ENCODE measurements at regions not wholly inside any gene's neighbourhood (a gene's known extent, or its start where the extent isn't known, plus 50 kb on each side); places are given as distances from the start of the nearest gene placed in this dataset.

DNA sequence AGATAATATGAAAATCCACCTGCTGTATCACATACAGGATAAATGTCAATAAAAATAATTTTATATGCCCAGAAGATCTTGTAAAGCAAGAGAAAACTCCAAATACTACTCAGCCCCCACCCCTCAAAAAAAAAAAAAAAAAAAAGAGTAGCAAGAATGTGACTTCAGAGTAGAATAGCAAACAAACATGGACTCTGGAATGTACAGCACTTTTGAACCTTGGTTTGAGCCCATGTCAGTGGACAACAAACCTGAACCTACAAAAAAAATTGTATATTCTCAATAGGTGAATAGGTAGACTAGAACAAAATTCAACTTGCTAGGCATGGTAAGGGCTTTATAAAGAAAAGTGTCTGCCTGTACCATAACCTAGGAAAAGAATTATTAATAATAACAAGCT lies 428.0 kb downstream of the SLITRK6 start:
- no peak for DNase-seq

- no peak for DNase-seq
Measured at GRCh38 chr13:85368686-85369085, 430.5 kb downstream of the SLITRK6 start.

DNA sequence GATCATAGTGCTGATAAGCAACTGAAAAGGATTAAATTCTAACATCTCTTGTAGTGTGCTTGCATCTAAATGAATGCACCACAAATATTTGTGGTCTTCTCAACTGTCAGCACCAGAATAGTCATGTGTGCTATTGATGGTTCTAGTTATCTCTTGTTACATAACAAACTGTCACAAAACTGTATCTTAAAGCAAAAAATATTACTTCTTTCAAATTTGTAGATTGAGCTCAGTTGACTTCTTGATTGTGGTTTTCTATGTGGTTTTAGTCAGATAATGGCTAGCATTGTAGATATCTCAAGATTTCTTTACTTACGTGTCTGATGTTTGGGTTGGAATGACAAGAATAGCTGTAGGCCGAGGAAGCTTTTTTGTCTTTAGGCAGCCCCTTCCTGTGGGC lies 431.3 kb downstream of the SLITRK6 start:
- no peak for DNase-seq

- no peak for DNase-seq
Measured at GRCh38 chr13:85366759-85367417, 432.3 kb downstream of the SLITRK6 start.

DNA sequence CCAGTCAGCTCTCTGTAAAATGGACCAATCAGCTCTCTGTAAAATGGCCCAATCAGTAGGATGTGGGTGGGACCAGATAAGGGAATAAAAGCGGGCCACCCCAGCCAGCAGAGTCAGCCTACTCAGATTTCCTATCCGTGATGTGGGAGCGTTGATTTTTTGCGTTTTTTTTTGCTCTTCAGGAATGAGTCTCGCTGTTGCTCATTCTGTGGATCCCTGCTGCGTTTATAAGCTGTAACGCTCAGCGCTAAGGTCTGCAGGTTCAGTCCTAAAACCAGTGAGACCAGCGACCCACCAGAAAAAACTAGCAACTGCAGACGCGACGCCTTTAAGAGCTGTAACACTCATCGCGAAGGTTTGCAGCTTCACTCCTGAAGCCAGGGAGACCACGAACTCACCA lies 435.7 kb downstream of the SLITRK6 start:
- no peak for DNase-seq

DNA sequence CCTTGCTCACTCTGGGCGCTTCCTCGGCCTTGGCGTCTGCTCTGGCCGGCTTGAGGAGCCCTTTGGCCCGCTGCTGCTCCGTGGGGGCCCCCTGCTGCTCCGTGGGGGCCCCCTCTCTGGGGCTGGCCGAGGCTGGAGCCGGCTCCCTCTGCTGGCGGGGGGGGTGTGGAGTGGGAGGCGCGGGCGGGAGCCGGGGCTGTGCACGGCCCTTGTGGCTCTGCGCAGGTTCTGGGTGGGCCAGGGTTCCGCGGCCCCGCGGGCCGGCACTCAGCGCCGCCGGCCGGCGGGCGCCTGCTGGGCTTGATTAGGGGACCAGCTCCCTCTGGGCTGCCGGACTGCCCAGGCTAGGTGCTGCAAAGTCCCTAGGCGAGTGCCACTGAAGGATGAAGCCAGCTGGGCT lies 436.2 kb downstream of the SLITRK6 start:
- no peak for DNase-seq

DNA sequence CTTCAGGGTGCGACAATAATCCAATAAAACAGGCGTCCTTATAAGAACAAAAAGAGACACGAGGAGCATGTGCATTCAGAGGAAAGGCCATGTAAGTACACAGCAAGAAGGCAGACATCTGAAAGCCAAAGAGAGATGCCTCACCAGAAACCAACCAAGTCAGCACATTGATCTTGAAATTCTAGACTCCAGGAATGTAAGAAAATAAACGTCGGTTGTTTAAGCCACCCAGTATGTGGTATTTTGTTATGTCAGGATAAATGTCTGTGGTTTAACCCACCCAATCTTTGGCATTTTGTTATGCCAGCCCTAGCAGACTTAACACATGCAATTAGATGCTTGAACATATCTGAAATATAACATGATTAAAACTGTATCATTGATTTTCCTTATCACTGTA lies 452.0 kb downstream of the SLITRK6 start:
- no peak for DNase-seq

DNA sequence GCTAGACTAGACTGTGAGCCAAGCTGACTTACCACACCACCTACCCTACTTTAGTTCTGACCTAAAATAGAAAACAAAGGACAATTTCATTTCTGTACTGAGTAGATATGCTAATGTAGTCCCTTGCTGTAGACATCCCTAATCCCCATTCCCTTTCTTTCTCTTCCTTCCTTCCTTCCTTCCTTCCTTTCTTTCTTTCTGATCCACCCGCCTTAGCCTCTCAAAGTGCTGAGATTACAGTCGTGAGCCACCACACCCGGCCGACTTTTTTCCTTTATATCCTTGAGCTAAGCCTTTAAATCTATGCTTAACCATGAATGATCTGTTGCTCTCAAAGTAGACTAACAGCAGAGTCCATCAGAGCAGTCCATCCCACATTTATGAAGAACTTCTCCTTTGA lies 465.0 kb downstream of the SLITRK6 start:
- no peak for DNase-seq

DNA sequence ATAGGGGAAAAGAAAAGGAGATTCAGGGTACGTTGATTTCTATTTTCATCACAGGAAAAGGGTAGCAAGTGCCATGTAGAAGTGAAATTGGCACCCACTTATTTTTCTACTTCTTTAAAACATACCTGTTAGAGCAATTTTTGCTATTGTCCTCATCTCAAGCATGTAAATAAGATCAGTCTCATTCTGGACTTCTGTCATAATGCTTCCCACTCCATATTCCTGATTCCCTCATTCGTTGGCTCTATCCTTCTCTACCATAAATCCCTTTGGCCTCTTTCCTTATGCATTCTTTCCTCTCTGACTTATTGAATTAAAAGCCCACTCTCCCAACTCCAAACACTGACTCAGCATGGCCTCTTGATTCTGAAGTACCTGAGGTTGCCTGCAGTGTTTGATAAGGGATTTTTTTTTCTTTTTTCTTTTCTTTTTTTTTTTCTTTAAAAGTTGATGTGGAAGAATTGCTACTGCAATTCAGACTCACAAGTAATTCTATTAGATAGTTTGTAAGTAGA lies 465.7 kb downstream of the SLITRK6 start:
- no peak for DNase-seq

DNA sequence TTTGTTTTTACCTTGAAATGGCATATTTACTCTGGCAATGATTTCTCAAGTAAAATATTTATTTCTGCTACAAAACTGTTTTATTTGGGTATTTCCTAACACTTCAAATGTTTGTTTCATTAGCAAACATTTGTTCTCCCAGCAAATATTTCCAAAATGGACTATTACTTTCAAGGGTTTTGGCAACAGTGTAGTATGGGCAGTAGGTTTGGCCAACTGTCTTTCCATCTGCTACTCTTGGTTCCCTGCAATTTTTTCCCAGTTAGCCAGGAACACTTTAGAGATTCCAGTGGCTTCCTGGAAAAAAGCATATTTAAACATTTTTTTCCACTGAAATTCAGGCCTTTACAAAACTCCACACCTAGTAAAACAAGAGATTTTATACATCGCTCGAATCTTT lies 466.6 kb downstream of the SLITRK6 start:
- DNase-seq, result no peak

DNA sequence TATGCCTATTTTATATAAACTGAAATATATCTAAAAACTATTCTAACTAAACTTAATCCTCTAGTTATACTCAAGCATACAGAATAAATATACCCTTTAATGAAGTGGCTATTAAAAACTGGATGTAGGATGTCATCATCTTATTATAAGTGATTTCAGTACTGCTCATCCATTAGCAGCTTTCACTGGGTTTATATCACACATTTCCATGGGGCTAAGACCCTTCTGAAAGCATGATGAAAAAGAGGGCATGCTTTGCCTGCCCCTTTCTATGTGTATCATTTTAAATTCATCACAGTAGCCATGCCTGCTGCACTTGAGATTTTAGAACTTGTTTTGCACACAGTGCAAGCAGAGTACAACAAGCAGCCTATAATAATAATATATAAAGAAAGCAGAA lies 477.5 kb downstream of the SLITRK6 start:
- DNase-seq, result no peak

DNA sequence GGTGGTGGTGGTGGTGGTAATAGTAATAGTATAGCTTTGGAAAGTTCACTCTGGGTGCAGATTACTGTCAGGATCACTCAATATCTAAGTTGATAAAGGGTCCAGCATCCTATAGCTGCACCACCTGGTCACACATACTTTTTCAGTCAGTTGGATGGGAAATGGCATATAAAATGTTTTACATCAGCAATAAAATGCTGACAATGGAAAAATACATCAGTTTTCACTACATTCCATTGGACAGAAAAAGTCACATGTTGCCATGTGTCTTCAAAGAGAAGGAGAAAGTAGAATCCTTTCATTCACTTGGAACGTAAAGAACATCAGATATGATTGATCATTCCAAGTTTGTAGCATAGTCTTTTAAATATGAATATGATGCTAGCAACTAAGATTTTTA lies 481.4 kb downstream of the SLITRK6 start:
- DNase-seq, result no peak

GRCh38 chr13:85316506-85317025 lies 482.7 kb downstream of the SLITRK6 start:
- no peak for DNase-seq

DNA sequence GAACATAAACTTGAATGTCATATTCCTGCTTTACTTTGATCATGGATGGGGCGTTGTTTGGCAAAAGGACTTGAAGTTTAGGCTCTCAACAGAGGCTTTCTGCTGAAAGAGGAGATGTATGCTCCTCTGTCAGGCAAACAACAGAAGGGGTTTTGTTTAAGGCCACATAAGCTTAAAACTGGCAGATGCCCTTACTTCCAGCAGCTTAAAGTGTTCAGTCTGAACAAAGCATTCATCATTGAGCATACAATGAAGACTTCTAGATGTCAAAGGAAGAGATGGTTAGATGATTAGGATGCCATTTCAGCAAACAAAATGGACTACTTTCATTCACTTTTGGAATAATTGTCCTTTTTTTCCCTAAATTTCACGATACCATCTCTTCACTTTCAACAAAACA lies 484.5 kb downstream of the SLITRK6 start:
- DNase-seq, result no peak

DNA sequence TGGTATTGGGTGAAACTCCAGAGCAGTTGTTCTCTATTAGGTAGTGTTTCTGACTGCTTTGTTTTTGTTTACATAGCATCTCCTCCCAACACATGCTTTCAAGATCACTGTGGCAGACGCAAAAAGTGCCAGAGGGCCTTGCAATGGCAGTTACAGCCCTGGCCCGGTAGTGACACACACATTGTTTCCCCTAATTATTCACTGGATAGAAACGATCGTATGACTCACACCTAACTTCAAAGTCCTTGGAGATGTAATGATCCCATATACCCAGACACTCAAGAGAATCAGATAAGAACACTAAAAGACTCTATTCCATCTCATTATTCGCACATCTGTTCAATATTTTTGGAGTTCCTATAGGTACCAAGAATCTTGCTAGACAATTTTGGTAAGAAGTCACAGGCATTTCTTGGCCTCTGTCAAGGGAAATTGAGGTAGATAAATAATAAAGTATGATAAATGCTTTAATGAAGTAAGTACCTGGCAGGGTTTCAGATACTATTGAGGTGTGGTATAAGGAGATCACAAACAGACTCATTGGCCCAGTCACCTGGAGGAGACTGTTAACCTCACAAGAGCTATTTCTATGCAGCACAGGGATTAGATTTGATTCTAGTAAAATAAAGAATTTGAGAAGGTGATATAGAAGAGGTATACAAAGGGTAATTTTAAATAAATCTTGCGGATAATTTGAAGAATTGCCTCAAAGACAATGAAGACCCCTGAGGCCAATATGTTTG lies 485.3 kb downstream of the SLITRK6 start:
- DNase-seq, result no peak

DNA sequence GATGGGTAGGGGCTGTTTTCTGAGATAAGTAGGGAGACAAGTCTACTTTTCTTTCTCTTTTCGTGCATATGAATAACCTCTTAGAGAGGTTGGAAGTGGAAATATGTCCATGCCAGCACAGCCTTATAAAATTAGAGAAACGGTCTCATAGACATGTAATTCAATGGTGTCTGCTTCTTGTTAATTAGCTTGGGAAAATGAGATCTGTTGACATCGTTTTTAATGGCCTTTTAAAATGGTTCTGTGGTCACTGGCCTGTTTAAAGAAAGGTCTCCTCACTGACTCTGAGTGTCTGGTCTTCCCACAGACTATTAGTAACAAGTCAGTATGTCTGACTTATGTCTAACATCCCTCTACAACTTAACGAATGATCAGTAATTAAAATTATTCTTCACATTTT lies 487.1 kb downstream of the SLITRK6 start:
- DNase-seq, result no peak

DNA sequence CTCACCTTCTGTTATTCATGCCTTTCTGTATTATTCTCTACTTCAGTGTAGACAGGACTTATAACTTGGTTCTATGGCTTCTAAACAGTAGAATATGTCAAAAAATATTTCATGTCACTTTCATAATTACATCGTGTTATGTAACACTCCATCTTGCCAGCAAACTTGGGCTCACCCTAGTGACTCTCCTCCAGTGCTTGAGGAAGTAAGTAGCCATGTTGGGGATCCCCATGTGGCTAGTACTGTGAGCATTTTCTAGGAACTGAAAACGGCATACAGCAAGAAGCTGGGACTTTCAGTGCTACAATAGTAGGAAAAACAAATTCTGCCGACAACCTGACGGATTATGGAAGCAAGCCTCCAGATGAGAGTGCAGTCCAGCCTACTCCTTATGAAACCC lies 495.6 kb downstream of the SLITRK6 start:
- no peak for DNase-seq

DNA sequence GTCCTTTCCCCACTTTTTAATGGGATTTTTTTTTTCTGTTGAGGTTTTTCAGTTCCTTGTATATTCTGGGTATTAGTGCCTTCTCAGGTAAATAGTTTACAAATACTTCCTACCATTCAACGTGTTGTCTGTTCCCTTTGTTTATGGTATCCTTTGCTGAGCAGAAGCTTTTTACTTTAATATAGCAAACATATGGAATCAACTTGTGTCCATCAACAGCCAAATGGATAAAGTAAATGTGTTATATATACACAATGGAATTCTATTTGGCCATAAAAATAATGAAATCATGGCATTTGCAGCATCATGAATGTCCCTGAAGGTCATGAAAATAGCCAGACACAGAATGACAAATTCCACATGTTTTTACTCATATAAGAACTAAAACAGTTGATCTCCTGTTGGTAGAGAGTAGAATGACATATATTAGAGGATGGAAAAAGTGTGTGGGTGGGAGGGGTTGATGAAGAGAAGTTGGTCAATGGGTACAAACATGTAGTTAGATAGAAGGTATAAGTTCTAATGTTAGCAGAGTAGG lies 500.8 kb downstream of the SLITRK6 start:
- DNase-seq, result no peak

GRCh38 chr13:85288698-85289097 lies 510.5 kb downstream of the SLITRK6 start:
- DNase-seq, result no peak

GRCh38 chr13:85287528-85287927 lies 511.7 kb downstream of the SLITRK6 start:
- DNase-seq, result no peak

DNA sequence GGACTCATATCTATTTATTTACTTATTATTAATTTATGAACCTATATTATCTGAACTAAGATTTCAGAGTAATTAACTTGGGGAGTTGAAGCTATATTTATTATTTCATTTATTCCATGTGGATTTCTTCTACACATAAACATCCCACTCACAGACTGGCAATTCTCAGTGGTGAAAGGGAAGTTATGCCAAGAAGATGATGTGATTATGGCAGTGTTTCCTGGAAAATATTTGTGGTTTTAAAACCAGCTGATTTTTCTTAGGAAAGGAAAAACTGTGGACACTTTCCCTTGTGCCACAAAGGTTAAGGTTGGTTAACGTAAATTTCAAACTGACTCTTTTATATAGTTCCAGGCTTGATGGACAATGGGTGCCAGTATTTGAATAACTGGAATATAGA lies 513.1 kb downstream of the SLITRK6 start:
- DNase-seq, result no peak

DNA sequence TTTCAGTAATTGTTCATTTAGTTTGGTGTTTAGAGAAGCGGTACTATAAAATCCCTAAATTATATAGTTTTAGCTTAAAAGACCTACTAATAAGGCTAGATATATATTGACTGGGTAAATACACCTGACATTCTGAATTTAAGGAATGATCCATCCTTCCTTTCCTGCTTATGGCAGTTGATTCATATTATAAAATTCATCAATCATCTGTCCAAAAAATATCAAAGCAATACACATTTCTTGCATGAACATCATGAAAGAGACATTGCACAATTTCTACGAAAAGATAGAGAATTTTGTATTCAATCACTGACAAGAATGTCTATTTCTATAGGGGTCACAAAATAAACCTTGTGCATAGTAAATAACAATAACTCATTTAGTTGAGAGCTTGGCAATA lies 514.9 kb downstream of the SLITRK6 start:
- no peak for DNase-seq

DNA sequence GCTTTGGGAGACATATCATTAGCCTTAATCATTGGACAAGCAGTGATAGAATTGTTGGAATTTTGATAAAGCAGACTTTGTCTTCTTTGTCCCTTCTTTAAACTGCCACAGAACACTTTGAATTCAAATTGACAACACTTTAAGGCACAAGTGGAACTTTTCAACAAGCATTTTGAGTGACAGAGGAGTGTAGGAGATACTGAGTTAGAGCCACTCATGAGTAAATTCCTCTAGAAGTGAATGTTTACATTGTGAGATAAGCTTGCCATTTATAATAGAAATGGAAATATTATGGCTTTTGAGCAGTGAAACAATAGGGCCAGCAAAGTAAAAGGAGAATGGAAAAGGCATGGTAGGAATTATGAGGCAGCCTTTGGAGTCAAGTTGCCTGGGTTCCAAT lies 515.8 kb downstream of the SLITRK6 start:
- no peak for DNase-seq

DNA sequence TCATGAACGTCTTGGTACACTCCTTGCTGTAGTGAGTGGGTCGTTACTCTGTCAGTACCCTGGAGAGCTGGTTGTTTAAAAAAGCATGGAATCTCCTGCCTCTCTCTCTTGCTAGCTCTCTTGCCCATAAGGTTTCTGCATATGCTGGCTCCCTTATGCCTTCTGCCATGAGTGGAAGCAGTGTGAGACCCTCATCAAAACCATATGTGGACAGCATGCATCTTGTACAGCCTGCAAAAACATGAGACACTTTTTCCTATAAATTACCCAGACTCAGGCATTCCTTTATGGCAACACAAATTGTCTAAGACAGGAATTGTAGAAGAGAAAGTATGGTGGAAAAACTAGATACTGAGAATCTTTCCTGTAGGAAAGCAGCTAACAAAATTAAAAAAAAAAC lies 516.3 kb downstream of the SLITRK6 start:
- no peak for DNase-seq
